Left forelimb (tissue), 1 donor: ENCODE measurements at regions not wholly inside any gene's neighbourhood (a gene's known extent, or its start where the extent isn't known, plus 50 kb on each side); places are given as distances from the start of the nearest gene placed in this dataset.

Experiments used
- DNase-seq: peaks from one replicate; pipeline ENCODE4 v3.0.0-alpha.2; 2018; ENCODE audit warnings: low spot score

DNA sequence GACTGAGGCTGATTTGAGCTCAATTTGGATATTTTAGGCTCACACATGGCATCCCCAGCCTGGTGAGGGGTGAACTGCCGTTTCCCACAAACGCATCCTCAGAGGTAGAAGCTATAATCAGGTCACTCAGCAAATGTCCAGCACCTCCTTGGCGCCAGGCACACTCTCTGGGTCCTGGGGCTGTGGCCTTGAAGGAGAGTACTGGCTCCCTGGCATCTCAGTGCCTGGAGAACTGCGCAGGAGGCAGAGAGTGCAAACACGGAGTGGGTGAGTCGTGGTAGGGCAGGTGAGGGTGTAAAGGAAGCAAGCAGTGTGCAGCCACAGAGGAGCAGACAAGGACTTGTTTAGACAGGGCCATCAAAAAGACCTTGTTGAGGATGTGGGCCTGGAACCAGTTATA, 224.0 kb upstream of the ZNF32 start:
- DNase-seq = no peak

DNA sequence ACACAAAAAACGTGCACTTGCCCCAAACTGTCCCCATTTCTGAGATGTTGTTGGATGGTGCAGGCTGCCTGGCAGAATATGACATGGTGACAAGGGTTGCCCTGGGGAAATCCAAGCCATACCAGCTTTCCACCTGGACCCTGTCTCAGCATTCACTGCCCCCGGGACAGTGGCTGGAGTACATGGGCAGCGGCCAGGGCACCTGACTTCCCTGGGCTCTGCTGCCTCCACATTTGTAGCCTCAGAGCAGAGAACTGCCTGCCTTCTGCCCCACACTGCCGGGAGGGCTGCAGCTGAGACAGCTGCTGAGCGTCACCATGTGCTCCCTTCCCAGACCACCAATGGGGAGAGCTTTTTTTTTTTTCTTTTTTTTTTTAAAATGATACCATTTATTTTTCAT, 222.9 kb upstream of the ZNF32 start:
- DNase-seq = no peak

GRCh38 chr10:43870968-43871439, 222.3 kb upstream of the ZNF32 start:
- DNase-seq = no peak

- no peak for DNase-seq
Measured at GRCh38 chr10:43869669-43870322, 221.1 kb upstream of the ZNF32 start.

GRCh38 chr10:43868952-43869351, 220.3 kb upstream of the ZNF32 start:
- no peak for DNase-seq

- no peak for DNase-seq
Measured at GRCh38 chr10:43867667-43868565, 219.2 kb upstream of the ZNF32 start.

DNA sequence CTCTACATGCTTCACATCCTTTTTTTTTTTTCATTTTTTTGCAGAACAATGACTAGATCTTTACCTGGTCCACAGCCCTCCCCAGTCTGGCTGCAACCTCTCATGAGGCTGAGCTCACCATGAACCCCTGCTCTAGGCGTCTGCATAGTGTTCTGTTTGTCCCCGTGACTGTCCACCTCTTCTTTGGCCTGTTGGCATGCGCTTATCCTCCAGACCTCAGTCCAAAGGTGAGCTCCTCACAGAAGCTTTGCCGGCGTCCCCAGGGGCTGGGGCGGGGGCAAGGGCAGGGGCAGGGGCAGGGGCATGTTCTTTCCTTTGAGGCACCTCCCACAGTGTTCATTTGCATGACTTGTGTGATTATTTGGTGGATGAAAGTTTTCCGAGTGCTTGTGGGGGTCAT, 218.4 kb upstream of the ZNF32 start:
- DNase-seq = no peak

DNA sequence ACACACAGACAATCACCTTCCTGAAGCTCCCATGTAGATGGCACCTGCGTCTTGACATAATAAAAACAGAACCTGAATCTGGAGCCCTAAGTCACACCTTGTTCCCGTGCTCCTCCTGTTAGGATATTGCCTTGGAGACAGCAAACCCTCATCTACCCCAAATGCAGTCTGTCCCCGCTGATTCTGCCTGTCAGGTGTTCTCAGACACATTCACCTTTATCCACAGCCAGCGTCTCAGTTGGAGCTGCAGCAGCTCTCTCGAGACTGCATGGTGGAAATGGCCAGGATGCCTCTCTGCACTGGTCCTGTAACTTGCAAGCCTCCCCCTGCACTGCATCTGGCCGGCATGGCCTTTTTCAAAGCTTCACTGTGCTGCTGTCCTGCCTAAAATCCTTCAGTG, 218.0 kb upstream of the ZNF32 start:
- DNase-seq = no peak

DNA sequence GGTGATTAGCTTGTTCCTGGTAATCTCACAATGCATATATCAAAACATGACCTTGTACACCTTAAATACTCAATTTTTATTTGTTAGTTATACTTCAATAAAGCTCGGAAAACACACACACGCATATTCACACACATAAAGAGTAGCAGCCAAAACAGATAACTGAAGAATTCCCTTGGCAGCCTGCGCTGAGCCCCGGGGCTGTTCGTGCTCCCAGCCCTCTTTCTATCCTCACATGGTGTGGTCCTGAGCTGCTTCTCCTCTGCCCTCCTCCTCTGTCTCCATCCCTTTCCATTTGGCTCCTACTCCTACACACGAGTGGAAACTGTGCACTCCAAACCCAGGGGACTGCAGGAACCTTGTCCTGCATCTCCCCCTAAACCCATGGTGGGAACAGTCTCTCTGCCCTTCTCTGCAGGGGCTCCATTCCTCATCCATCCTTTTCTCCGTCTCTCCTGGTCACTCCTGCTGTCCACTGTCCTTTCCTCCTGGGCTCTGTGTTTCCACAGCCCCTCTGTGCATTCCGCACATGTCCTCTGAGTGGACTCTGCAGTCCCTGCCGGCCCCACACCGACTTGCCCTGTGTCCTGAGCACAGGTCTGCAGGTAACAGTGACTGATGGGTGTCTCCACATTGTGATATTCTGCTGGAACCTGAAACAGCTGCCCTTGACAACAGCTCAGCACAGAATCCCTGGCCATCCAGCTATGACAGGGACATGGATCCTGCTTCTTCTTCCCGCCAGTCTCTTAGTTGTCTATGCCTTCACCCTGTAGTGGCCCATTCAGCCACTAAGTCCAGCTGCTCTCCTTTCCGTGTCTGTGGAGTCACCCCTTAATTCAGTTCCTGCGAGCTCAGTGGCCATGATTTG, 216.8 kb upstream of the ZNF32 start:
- DNase-seq = no peak

DNA sequence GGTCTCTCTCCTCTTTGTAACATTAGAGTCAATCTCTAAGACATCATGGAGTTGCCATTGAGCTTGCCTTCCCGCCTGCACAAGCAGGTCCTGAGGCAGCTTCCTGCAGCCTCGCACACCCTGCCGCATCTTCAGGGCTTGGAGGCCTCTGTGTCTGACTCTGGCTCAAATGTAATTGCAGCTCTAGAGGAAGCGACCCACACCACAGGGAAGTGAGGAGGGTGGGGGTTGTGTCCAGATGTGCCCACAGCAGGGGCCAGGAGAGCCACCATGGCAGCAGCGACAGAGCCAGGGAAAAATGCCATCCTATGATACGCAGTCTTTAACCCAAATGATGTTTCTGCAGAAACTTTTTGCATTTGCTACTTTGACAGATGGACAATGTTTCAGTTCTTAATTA, 216.0 kb upstream of the ZNF32 start:
- no peak for DNase-seq

GRCh38 chr10:43863859-43864591, 215.3 kb upstream of the ZNF32 start:
- DNase-seq = no peak

DNA sequence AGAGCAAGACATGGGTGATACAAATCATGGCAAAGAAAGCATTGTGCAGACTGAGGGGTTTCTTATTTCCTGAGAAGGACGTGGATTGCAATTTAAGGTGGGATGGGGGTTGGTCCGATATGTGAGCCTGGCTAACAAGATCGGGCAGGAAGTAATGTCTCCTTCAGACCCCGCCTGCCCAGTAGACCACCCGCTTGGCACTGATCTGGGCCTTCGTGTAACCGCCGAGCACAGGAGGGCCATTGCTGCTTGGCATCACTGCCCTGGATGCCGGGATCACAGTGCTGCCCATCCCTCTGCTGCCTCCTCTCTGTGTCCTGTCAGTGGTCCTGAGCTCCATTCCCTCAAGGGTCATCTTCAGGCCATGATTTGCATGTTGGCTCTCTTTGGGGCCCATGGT, 214.6 kb upstream of the ZNF32 start:
- DNase-seq = no peak

DNA sequence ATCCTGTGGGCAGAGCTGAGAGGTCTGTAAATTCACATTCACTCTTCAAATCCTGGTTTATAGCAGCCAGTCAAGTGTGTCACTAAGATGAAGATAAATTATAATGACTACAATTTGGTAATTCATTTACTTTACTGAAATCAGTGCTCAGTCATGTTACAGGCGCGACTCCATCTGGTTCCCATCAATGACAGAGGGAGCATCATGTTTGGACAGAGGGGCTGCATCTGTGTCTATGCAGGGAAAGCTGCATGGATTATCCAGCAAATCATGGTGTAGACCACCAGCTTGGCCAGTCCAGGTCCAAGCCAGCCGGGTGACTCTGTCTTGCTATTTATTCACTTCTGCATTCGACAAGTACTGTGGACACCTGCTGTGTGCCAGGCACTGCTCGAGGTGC, 214.1 kb upstream of the ZNF32 start:
- no peak for DNase-seq

- no peak for DNase-seq
Measured at GRCh38 chr10:43861966-43862751, 213.5 kb upstream of the ZNF32 start.

DNA sequence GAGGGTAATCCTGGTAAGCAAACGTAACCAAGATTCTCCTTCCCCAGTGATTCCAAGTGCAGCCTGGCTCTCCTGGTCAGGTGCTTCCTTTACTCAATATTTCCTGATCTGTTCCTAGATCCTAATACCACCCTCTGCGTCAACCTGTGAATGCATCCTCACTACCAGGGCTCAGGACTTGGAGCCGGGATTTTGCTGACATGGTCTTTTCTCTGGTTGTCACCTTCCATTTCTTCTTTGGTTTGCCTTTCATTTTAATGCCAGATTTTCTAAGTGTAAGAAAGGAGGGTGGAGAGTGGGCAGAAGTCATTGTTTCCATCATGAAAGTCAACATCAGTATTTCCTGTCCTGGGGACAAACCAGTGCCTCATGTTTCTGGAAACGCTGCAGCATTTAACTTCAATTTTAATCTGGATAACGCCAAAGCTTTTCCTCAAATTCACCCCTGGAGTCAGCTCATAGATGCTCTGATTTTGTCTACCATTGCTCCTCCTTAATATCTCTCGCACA, 210.4 kb upstream of the ZNF32 start:
- DNase-seq = no peak

GRCh38 chr10:43857931-43858315, 209.2 kb upstream of the ZNF32 start:
- DNase-seq = no peak

DNA sequence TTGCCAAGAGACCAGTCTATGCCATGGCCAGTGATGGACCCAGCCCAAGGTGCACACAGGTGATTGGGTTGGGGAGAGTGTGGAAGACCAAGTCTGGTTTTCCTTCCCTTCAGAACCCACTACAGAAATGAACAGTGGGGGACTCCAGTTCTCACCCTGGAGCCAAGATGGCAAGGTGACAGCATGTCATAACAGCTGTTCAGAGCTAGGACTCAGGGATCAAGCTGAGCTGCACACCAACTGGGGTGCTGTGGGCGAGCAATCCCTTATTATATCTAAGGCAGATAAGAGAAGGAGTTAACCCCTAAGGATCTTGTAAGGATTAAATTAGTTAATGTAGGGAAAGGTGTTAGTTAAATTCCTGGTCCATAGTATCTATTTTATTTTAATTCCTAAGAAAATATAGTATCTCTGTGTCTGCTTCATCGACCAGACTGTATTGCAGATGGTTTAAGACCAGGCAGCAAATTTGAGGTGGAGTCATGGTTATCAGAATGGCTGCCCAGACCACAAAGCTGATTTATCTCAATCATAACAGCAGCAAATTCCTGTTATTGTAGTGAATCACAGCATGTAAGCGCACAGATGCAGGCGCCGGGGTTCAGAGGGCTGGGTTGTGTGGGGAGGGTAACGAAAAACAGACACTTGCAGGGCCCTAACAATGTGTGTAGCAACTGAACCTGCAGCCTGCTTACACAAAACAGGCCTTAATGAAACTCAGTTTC, 208.7 kb upstream of the ZNF32 start:
- DNase-seq = no peak

DNA sequence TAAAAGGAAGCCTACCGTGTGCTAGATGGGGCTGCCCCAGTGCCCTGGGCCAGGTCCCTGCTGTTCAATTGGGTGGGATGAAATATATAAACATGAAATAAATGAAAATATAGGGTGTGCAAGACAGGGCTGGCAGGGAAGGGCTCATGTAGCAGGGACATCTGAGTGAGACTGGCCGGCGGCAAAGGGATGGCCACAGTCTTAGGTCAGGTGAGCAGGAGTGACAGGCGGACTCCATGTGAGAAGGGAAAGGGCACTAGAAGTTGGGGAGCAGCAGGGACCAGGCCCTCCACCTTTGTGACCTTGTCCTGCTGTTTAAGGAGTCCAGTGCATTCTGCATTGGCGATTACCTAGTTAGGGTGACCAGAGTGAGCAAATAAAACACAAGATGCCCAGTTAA, 207.6 kb upstream of the ZNF32 start:
- DNase-seq = no peak

DNA sequence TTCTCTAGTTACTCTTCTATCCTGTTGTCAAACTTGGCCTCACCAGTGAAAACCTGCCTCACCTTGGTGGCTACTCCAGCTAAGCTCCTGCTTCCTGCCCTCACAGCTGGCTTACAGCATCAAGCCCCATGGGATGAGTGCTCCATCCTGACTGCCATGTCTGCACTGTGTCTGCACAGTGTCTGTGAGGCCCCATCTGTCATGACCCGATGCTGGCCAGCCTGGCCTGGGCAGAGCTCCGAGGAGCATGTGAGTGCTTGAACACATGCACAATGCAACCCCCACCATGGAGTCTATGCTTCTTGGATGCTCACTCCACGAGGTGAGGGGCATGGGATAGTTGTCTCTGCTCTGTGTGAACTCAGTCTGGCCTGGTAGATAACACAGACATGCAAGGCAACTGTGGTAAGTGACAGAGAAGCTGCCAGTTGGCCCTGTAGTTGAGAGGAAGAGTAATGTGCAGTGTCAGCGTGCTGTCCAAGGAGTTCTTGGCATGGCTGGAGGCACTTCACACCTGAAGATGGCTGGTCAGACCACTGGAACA, 207.1 kb upstream of the ZNF32 start:
- no peak for DNase-seq

- DNase-seq = no peak
Measured at GRCh38 chr10:43854007-43854406, 205.3 kb upstream of the ZNF32 start.
